Glutamatergic neuron (in vitro differentiated cells): ENCODE measurements at regions not wholly inside any gene's neighbourhood (a gene's known extent, or its start where the extent isn't known, plus 50 kb on each side); places are given as distances from the start of the nearest gene placed in this dataset.

Experiments used
- DNase-seq: peaks from one replicate; pipeline ENCODE4 v3.0.0; 2022
- H3K27ac Mint-ChIP-seq: one replicate; pipeline ENCODE4 v1.8.0; 2020; ENCODE audit warnings: mild to moderate bottlenecking, mixed read lengths, inconsistent platforms; ENCODE audit not compliant: unreplicated experiment
- H3K27me3 Mint-ChIP-seq: one replicate; pipeline ENCODE4 v1.8.0; 2020; ENCODE audit warnings: mild to moderate bottlenecking, moderate library complexity, mixed read lengths, inconsistent platforms; ENCODE audit not compliant: unreplicated experiment
- H3K36me3 Mint-ChIP-seq: one replicate; pipeline ENCODE4 v1.8.0; 2020; ENCODE audit warnings: mild to moderate bottlenecking, mixed read lengths, inconsistent platforms; ENCODE audit not compliant: unreplicated experiment
- H3K4me1 Mint-ChIP-seq: one replicate; pipeline ENCODE4 v1.8.0; 2020; ENCODE audit warnings: mild to moderate bottlenecking, low read depth, mixed read lengths, inconsistent platforms; ENCODE audit not compliant: unreplicated experiment
- H3K4me3 Mint-ChIP-seq: one replicate; pipeline ENCODE4 v1.8.0; 2020; ENCODE audit warnings: mild to moderate bottlenecking, mixed read lengths, inconsistent platforms; ENCODE audit not compliant: unreplicated experiment
- H3K9me3 Mint-ChIP-seq: one replicate; pipeline ENCODE4 v1.8.0; 2020; ENCODE audit warnings: mild to moderate bottlenecking, moderate library complexity, mixed read lengths, inconsistent platforms; ENCODE audit not compliant: unreplicated experiment
- TF ChIP-seq, protein P1 (sequence below): fragments of 200-600 bp; sonication (generic); IDR thresholded peaks from one replicate; pipeline ENCODE4 v1.5.0; 2021; ENCODE audit not compliant: partially characterized antibody, unreplicated experiment

DNA sequence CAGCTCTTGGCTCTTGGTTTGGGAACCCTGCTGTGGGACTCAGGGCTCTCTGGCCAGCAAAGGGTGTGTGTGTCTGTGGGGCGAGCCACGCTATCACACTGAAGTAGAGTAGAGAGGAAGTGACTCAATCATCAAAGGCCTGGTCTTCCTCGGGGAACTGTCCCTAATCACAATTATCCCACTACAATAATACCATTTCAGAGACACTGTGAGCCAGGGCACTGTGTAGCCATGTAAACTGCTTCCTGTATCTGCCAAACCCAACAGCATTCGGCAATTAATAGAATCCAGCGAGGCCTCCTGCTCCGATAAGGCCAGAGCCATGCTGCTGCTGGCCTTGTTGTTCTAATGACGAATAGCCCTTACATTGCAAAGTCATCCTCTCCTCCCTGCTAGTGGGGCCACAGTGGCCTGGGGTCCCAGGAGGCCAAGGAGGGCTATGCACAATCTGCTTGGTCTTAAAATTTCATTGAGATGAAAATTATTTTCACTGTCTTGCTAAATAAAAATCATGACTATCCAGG, 49.8 kb upstream of the LMO2 start:
- Mint-ChIP-seq H3K36me3 (no peaks in the 10 kb centered on the region), H3K4me3 (no peak overlapping the region), H3K27ac (no peak overlapping the region), H3K4me1 (peaks cover 4% of the 10 kb centered on the region), H3K9me3 (no peaks in the 10 kb centered on the region), H3K27me3 (peaks cover 8% of the 10 kb centered on the region)
- TF ChIP-seq, protein P1, sequence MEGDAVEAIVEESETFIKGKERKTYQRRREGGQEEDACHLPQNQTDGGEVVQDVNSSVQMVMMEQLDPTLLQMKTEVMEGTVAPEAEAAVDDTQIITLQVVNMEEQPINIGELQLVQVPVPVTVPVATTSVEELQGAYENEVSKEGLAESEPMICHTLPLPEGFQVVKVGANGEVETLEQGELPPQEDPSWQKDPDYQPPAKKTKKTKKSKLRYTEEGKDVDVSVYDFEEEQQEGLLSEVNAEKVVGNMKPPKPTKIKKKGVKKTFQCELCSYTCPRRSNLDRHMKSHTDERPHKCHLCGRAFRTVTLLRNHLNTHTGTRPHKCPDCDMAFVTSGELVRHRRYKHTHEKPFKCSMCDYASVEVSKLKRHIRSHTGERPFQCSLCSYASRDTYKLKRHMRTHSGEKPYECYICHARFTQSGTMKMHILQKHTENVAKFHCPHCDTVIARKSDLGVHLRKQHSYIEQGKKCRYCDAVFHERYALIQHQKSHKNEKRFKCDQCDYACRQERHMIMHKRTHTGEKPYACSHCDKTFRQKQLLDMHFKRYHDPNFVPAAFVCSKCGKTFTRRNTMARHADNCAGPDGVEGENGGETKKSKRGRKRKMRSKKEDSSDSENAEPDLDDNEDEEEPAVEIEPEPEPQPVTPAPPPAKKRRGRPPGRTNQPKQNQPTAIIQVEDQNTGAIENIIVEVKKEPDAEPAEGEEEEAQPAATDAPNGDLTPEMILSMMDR: no peak
- no peak for DNase-seq
